HG02623 (cell line): ENCODE measurements at regions not wholly inside any gene's neighbourhood (a gene's known extent, or its start where the extent isn't known, plus 50 kb on each side); places are given as distances from the start of the nearest gene placed in this dataset.
"Not testable (repeated sequence)": the region's sequence is repeated elsewhere in the genome, so short reads cannot be mapped to it uniquely, and the experiment has no call there.

Experiments
- ATAC-seq: cut with Tn5 transposase; IDR thresholded peaks from one replicate; pipeline ENCODE4 v1.9.1; 2021; ENCODE audit warnings: moderate library complexity; ENCODE audit not compliant: unreplicated experiment

GRCh38 chr6:168795611-168796010 lies 354.6 kb downstream of the SMOC2 start:
- not testable (repeated sequence) for ATAC-seq

DNA sequence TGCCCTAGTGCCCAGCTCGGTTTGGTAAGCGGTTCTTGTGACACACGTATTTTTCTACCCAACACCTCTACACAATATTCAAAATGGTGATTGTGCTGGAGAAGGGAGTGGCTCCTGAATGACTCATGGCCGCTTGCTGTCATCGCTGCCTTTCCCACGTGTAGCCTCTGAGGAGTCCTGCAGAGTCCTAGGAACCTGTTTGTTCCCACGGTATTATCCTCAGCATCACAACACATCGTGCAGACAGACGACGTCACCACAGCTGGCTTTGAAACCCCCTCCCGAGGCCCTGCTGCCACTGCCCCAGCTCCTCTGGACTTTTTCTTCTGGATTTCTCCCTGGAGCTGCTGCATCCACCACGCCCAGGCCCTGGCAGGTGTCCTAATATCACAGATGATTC lies 353.5 kb downstream of the SMOC2 start:
- ATAC-seq, result no peak

GRCh38 chr6:168793649-168794048 lies 352.7 kb downstream of the SMOC2 start:
- no peak for ATAC-seq

GRCh38 chr6:168791917-168792316 lies 350.9 kb downstream of the SMOC2 start:
- no peak for ATAC-seq

DNA sequence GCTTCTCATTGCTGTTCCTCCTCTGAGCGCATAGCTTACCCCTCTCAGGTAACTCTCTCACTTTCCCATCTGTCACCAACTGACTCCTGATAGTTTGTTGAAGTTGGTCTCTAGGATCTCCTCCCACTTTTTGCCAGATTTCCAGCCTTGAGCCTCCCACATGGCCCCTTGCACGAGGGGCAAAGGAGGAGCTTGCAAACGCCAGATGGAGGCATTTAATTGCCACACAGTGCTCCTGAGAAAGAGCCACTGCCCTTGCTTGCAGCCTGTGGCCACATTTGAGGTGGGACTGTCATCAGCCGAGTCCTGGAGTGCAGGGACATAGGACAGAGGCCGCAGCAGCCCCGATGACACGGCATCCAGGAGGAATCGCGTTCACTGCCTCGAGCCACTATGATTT lies 348.7 kb downstream of the SMOC2 start:
- no peak for ATAC-seq

DNA sequence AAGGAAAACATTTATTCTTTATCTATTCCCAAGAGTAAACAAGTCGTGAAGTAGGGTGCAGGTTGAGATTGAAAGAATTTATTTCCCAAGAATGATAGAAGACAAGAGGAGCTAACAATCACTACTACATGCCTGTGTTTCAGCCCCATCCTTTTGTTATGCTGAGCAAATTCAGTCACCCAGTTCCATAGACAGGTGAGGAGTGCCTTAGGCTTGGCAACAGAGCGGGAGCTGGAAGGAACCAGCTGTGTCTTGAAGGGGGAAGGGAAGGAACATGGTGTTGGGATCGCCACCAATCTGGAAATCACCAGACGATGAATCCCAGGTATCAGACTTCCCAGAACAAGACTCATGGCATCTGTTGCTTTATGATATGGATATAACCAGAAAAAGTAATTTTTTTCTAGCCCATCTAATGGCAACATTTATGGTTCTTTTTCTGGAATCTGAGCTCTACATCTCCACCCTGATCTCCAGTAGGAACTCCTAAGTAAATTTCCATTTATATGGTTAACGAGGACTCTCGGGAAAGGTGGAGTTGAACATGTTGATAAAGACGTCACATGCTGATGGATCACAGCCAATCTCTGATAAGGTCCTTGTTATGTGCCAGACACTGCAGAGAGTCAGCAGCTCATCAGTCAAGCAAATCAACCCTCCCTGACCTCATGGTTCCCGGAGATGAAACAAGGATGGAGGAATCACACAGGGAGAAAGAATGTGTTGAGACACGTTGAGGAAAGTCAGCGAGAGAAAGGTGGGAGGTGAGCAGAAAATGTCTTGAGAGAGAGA lies 344.9 kb downstream of the SMOC2 start:
- ATAC-seq, result no peak

GRCh38 chr6:168784426-168784825 lies 343.4 kb downstream of the SMOC2 start:
- ATAC-seq, result no peak

DNA sequence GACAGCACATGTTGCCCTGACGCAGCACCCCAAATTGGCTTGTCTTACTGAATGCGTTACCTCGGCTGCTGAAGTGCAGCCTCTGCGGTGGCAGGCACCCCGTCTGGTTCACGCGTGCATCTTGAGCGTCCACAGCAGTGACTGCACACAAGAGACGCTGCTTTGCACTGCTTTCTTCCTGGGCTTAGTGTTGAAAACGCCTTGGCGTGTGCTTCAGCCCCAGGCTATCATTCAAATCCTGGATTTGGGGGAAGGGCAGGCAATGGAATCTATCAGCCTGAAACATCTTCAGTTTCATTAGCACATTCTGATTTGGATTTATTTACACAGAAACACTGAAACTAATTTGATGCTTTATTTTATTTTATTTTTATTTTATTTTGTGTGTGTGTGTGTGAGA lies 342.7 kb downstream of the SMOC2 start:
- no peak for ATAC-seq

DNA sequence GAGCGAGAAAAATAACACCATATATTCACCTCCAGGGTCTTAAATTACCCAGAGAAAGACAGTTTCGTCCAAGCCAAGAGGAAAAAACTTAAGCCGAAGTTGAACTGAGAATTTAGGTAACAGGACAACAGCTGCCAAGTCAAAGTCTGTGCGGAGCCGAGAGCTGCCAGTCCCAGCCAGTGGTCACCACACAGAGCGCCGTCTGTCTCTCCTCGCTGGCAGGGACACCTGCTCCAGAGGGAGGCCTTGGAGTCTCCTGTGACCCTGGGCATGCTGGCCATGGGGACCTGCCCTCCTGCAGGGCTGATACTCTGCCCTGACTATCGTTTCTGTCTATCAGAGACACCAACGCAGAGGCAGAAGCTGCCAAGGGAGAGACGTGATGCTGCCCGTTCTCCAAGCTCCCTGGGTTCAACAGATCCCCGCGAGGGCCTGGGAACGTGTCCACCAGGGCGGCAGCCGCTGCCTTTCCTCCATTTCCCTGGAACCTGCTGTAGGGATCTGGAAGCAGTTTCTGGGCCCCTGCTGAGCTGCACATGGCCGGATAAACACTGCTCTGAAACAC lies 341.3 kb downstream of the SMOC2 start:
- no peak for ATAC-seq

DNA sequence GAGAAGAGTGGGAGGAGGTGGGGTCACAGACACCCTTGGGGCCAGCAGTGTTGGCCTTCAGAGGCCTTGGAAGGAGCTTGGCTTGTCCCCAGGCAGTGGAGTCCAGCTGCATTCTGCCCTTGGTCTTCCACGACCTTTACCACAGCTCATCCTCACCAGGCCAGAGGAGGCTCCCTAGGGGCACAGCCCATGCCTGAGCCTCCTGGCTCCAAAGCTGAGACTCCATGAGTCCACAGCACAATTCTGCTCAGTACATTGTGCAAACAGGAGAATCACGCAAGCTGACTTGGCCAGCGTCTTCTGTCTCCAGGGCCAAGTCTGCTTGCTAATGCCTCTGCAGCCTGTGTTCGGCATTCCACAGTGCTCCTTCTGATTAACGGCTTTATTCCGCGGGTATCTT lies 337.2 kb downstream of the SMOC2 start:
- ATAC-seq, result no peak

DNA sequence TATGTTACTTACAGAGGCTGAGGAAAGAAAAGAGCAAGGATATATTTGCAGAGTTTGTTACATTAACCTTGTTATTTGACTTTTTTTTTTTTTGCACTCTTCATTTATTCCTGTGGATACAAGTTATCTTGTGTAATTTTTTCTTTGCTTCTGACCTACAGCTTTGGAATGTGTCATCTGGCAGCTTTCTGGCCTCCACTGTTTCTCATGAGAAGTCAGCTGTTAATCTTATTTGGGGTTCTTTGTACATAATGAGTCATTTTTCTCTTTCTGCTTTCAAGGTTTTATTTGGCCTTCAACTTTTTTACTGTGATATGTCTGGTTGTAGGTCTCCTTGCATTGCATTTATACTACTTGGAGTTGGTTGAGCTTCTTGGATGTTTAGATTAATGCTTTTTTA lies 333.4 kb downstream of the SMOC2 start:
- no peak for ATAC-seq

- no peak for ATAC-seq
These were observed 332.8 kb downstream of the SMOC2 start for GRCh38 chr6:168773788-168774187.

DNA sequence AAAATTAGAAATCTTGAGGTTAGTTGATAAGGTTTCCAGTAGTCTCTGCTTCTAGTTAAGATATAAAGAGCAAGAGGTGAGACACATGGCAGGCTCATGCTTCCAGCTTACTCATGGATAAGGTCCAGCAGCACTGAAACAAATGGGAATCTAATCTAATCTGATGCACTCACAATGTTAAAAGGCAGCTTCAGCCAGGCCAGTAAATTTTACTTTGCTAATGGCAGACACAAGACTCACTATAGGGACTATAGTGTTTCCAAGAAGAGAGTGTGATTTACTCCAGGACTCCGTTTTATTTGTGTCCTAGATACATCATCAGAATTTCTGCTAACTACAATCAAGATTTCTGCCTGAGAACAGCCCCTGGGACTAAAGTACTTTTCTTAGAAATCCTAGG lies 324.8 kb downstream of the SMOC2 start:
- ATAC-seq, result no peak

DNA sequence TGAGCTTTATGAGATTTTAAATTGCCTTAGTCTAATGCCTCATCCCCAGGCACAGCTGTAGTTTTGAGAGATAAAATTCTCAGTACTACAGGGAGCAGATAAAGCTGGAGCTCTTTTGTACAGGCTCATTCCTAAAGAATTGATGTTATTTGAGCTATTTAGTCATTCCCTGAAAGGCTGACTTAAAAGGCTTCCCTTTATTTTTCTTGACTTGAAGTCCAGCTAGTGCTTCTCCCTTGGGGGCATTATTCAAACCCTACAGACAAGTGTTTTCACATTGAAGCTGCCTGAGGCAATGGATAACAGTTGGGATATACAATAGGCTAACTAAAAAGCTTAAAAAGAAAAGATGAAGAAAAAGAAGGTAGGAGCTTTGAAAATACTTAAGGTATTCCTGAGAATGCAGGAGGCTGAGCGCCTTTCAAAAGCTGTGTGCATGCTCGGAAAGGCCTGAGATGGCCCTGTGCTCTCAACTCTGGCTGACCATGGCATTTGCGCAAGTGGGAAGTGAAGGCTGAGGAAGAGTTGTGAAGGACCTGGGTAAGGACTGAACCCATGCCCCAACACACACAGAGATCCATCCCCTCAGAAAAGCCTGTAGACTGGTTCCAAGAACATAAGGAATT lies 315.1 kb downstream of the SMOC2 start:
- ATAC-seq, result no peak

DNA sequence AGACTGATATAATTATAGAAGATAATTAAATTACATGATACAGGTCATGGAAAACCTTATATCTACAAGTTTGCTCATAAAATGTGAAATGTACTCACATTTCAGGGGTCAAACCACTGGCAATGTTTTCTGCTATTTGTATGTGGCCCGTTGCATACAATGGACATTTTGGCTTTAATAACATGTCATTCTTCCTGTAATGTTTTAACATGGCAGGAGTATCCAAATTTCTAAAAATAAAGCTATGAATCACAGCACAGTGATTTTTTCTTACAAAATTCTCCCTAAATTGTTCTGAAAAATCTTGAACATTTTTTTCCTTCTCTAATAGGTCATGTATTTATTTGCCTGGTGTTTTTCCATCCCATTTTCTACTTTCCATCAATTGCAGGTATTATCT lies 305.7 kb downstream of the SMOC2 start:
- no peak for ATAC-seq

DNA sequence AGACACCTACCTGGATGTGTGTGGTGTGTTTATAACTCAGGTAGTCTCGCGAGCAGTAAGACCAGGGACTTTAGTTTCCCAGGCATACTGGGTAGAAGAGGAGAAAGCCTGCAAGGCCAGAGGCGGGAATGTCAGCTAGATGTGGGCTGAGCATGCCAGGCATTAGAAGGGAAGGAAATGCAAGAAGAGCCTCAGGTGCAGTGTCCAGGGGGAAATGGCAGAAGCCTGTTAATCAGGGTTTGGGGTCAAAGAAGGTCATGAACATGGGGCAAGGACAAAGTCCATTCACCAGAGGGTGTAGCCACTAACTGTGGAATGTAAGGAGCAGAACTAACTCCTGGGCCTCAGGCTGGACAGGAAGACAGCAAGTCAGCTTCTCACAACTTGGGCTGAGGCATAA lies 305.0 kb downstream of the SMOC2 start:
- no peak for ATAC-seq

DNA sequence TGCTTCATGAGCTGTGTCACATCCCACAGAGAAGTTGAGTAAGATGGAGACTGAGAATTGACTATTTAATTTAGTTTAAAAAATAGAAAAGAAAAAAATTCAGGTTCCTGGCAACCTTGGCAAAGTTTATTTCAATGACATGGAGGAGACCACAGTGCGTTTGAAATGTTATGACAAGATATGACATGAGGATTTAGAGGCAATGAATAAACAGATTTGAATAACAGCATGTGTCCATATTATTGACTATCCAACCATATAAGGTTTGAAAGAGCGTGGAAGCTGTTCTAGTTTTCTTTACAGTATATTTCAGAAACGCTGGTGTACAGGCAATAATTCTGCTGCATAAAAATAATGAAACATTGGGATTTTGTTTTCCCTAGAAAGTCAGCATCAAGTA lies 303.9 kb downstream of the SMOC2 start:
- ATAC-seq, result no peak

- ATAC-seq, result no peak
These were observed 301.2 kb downstream of the SMOC2 start for GRCh38 chr6:168741942-168742782.

GRCh38 chr6:168741305-168741704 lies 300.3 kb downstream of the SMOC2 start:
- no peak for ATAC-seq

DNA sequence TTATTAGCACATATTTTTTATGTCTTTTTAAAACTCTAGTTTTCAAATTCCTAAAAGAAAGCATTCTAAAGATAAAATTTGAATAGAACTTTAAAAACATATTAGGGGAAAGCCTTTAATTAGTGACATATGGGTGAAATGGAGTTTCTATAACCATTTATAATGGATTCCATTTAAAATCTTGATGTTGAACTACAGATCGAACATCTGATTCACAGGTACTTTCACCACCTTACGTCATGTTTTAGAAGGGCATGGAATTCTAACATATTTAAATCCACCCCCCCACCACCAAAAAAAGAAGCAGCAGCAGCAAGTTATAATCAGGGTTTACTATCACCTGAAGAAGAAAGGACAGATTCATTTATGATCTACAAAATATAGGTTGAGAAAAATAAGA lies 298.4 kb downstream of the SMOC2 start:
- no peak for ATAC-seq

DNA sequence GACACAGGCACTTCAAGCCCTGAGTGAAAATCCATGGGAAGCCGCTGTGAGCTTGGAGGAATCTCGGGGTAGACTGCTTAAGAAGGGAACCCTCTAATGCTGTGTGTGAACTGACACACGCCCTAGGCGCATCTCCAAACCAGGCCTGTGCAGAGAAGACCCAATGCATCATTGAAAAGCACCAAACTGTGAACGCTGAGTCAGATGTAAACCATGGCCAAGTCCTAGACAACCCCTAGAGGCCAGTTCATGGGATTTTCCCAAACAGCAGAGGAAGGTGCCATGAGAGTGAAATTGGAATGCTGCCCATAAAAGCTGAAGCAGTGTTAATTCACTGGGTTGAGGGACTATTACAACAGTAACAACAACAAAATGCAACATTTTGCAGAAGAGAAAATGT lies 296.5 kb downstream of the SMOC2 start:
- ATAC-seq, result no peak

DNA sequence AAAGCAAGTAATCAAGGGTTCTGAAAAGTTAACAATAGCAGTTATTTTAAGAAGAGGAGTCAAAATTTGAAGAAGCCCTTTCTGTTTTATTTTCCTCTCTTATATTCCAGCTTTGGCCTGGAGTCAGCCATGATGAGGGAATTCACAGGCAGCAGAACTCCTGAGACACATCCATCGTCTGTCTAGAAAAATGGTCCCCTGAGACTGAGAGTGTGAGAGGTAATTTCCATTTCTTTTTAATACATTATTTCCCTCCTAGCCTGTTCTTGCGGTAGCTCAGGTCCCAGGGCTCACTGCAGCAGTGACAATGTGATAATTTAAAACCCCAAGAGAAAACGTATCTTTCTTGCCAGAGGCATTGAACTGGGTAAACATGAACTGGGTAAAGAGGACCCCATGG lies 296.0 kb downstream of the SMOC2 start:
- no peak for ATAC-seq
